Heart left ventricle (tissue), 16 donors: ENCODE measurements at regions not wholly inside any gene's neighbourhood (a gene's known extent, or its start where the extent isn't known, plus 50 kb on each side); places are given as distances from the start of the nearest gene placed in this dataset.

ENCODE experiments used
- ATAC-seq, 4 donors: fragments of 200-7000 bp; cut with Tn5 transposase; one replicate each; pipeline ENCODE4 v1.9.1; 2020 to 2022; ENCODE audit warnings: moderate library complexity in 4 of 4, mild to moderate bottlenecking in 3 of 4, moderate number of reproducible peaks in 1 of 4
- DNase-seq, 5 donors: peaks; one replicate each; pipeline ENCODE4 v3.0.0-alpha.2; 2020
- H3K27ac ChIP-seq, 12 donors: fragments of 200-600 bp; sonication (generic) in 4 of 12; one replicate each; pipeline versions ENCODE4 v1.5.0 to v1.8.0; 2016 to 2022; ENCODE audit warnings: mild to moderate bottlenecking in 2 of 12
- H3K27me3 ChIP-seq, 9 donors: fragments of 200-600 bp; sonication (generic) in 2 of 9; one replicate each; pipeline versions ENCODE4 v1.5.1 to v1.8.0; 2016 to 2022; ENCODE audit warnings: mild to moderate bottlenecking in 3 of 9
- H3K36me3 ChIP-seq, 9 donors: fragments of 200-600 bp; sonication (generic) in 2 of 9; one replicate each; pipeline versions ENCODE4 v1.5.0 to v1.8.0; 2018 to 2022; ENCODE audit warnings: mild to moderate bottlenecking in 2 of 9
- H3K4me1 ChIP-seq, 12 donors: fragments of 200-600 bp; sonication (generic) in 4 of 12; one replicate each; pipeline versions ENCODE4 v1.5.0 to v1.8.0; 2016 to 2022; ENCODE audit warnings: mild to moderate bottlenecking in 3 of 12
- H3K4me3 ChIP-seq, 12 donors: fragments of 200-600 bp; sonication (generic) in 4 of 12; one replicate each; pipeline versions ENCODE4 v1.5.0 to v1.8.0; 2017 to 2022; ENCODE audit warnings: mild to moderate bottlenecking in 9 of 12, moderate library complexity in 4 of 12
- H3K9me3 ChIP-seq, 12 donors: fragments of 200-600 bp; sonication (generic) in 4 of 12; one replicate each; pipeline versions ENCODE4 v1.5.0 to v1.8.0; 2016 to 2022; ENCODE audit warnings: mild to moderate bottlenecking in 1 of 12
- POLR2A ChIP-seq, 2 donors: fragments of 450-650 bp; IDR thresholded peaks; one replicate each; pipeline ENCODE4 v1.6.1; 2017; ENCODE audit warnings: antibody characterized with exemption in 2 of 2, mild to moderate bottlenecking in 2 of 2, moderate library complexity in 2 of 2
- WGBS, 4 donors: extraction: QIAGEN DNeasy Blood & Tissue Kit in 2 of 4; methylation state at CpG; one replicate each; pipeline versions ENCODE4 v1.1.5 to v1.1.7; 2013 to 2018; 5-methylcytosine and 5-hydroxymethylcytosine counted together
- intact Hi-C, 10 donors: fragments of 100-400 bp; cut with DNase I; formaldehyde crosslinking; loops; one replicate each; pipeline versions ENCODE4 v1.11.1 to v1.14.2; 2022
- TF ChIP-seq, protein P1 (sequence below), 12 donors: fragments of 200-600 bp; sonication (generic) in 4 of 12; IDR thresholded peaks; one replicate each; pipeline versions ENCODE4 v1.5.0 to v1.8.0; 2018 to 2022; ENCODE audit warnings: antibody characterized with exemption in 12 of 12, mild to moderate bottlenecking in 5 of 12
- donor health status: ischemic (EF 13 %, LVEDD 7.1; RV severe dilation, severe dysfunction).
- donor health status: healthy with polysubstance abuse.
- donor health status: DM: no; HTN: yes; CAD: no.
- donor health status: DM: no; HTN: no; CAD: no.
- donor health status: ischemic (EF 25% LVEDD 6.9; RV normal size, moderate dysfunction).
- donor health status: ischemic (EF 25% LVEDD 5.7; RV mildly dilated, moderate dysfunction).
- donor health status: healthy.
- donor health status: DM: yes; HTN: yes; CAD: no.
- donor health status: ischemic (EF 35%, LVEDD 5.7; RV mildly dilated, moderate dysfunction).
- donor health status: nonischemic (EF 11% LVEDD 7.7; RV severe dilation, severe dysfunction).
- donor health status: DM: yes; HTN: yes; CAD: no.
- donor health status: PGD.
- donor health status: ischemic (EF 29% LVEDD 5.4; RV normal size, mild dysfunction).
- donor health status: nonischemic (EF 23%, LVEDD 6.1; RV moderate dilation, normal function).

DNA sequence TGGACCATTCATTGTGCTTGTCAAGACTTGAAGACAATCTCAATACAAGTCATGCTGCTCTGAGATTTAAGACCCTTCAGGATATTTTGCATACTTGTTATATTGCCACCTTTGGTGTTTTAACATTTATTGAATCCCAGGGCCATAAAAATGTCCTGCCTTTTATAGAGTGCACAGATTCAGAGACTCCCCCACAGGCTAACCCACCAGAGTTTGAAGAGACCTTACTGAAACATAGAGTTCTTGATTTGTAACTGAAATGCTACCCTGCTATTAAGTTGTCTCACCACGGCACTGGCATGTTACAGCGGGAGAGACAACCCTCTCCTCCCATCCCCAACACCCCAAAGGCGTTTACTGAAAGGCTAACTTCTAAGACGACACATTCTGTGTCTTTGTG lies 313.9 kb upstream of the USP24 start:
- TF ChIP-seq, protein P1, sequence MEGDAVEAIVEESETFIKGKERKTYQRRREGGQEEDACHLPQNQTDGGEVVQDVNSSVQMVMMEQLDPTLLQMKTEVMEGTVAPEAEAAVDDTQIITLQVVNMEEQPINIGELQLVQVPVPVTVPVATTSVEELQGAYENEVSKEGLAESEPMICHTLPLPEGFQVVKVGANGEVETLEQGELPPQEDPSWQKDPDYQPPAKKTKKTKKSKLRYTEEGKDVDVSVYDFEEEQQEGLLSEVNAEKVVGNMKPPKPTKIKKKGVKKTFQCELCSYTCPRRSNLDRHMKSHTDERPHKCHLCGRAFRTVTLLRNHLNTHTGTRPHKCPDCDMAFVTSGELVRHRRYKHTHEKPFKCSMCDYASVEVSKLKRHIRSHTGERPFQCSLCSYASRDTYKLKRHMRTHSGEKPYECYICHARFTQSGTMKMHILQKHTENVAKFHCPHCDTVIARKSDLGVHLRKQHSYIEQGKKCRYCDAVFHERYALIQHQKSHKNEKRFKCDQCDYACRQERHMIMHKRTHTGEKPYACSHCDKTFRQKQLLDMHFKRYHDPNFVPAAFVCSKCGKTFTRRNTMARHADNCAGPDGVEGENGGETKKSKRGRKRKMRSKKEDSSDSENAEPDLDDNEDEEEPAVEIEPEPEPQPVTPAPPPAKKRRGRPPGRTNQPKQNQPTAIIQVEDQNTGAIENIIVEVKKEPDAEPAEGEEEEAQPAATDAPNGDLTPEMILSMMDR (IDR thresholded peaks at IDR 0.05), result no peak
- TF ChIP-seq POLR2A (IDR thresholded peaks at IDR 0.05), result no peak
- peaks cover 0 to 3% (median 0%) of the 10 kb centered on the region in 9 donors for H3K27me3 ChIP-seq
- WGBS, 4 donors, result 93 to 97% (median 94%) methylated on average over 4 of the region's 4 CpGs
- no peak overlapping the region for H3K4me3 ChIP-seq
- H3K4me1 ChIP-seq, result no peaks in the 10 kb centered on the region
- no peak for DNase-seq
- H3K27ac ChIP-seq, result no peak overlapping the region
- no peaks in the 10 kb centered on the region for H3K9me3 ChIP-seq
- ATAC-seq, result no peak
- no peaks in the 10 kb centered on the region for H3K36me3 ChIP-seq
- intact Hi-C loops, result no loop called here

DNA sequence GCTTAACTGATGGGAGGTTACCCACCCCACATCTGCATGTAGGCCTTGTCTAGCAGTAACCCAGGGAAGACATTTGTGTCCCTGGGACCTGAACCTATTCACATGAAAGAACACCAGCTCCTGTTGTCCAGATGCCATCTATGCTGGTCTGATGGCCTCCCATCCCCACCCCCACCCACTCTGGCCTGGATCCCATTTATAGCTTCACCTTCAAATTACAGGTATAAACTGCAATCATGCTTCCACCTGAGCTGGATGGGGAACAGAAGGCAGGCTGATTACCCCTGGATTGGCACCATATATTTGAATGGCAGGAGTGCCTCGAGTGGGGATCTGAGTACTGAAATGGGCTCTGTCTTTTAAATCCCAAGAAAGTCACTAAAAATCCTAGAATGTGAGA lies 312.7 kb upstream of the USP24 start:
- H3K36me3 ChIP-seq, result no peaks in the 10 kb centered on the region
- H3K27me3 ChIP-seq, result peaks cover 0 to 1% (median 0%) of the 10 kb centered on the region in 9 donors
- H3K27ac ChIP-seq, result no peak overlapping the region
- ATAC-seq, result no peak
- 77 to 100% (median 88%) methylated on average over 1 of the region's 1 CpG for WGBS, 4 donors
- H3K4me1 ChIP-seq, result no peaks in the 10 kb centered on the region
- intact Hi-C loops, result no loop called here
- H3K4me3 ChIP-seq, result no peak overlapping the region
- H3K9me3 ChIP-seq, result no peaks in the 10 kb centered on the region
- no peak for DNase-seq
- no peak for TF ChIP-seq POLR2A (IDR thresholded peaks at IDR 0.05)

DNA sequence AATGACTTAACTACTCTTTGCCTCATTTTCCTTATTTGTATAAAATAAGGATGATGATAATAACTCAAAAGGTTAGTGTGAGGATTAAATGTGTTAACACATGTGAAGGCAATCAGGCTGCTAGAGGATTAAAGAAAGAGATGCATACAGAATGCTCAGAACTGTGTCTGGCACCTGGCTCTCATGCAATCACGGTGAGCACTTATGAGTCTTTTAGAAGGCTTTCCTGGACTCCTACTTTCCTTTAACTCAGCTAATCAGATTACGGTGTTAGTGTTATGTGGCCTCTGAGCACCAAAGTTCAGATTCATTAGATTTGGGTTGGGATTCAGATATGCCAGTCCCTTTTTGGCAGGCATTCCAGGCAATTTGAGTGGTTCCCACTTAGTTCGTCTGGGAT lies 311.6 kb upstream of the USP24 start:
- no peak for DNase-seq
- no peak overlapping the region for H3K4me3 ChIP-seq
- intact Hi-C loops, result no loop called here
- no peak overlapping the region for H3K27ac ChIP-seq
- no peaks in the 10 kb centered on the region for H3K27me3 ChIP-seq
- WGBS, 4 donors, result 67 to 85% (median 75%) methylated on average over 3 of the region's 3 CpGs
- ATAC-seq, result no peak
- no peak for TF ChIP-seq POLR2A (IDR thresholded peaks at IDR 0.05)
- TF ChIP-seq, protein P1 (IDR thresholded peaks at IDR 0.05), result no peak
- no peaks in the 10 kb centered on the region for H3K36me3 ChIP-seq
- H3K4me1 ChIP-seq, result no peaks in the 10 kb centered on the region
- H3K9me3 ChIP-seq, result no peaks in the 10 kb centered on the region

DNA sequence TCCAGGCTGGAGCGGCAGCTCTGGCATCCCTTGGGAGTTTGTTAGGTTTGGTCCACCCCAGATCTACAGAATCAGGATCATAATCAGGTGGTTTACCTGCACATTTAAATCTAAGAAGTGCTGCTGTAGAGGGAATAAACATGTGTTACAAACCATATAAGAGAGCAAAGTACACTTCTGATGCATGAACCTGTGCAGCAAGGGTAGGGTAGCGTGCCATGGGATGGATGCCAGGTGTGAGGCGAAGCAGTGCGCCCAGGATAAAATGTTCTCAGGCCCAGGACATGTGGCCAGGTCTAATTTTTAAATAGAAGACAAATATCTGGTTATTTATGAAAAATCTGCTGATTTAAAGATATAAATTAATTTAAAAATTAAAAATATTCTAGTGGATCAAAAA lies 308.8 kb upstream of the USP24 start:
- ATAC-seq (no peak), DNase-seq (no peak)
- no peaks in the 10 kb centered on the region for H3K9me3 ChIP-seq
- no peak overlapping the region for H3K27ac ChIP-seq
- no peaks in the 10 kb centered on the region for H3K27me3 ChIP-seq
- 93 to 97% (median 96%) methylated on average over 4 of the region's 4 CpGs for WGBS, 4 donors
- intact Hi-C loops, result no loop called here
- H3K4me3 ChIP-seq, result no peak overlapping the region
- H3K4me1 ChIP-seq, result no peaks in the 10 kb centered on the region
- TF ChIP-seq POLR2A (IDR thresholded peaks at IDR 0.05), result no peak
- TF ChIP-seq, protein P1 (IDR thresholded peaks at IDR 0.05), result no peak
- no peaks in the 10 kb centered on the region for H3K36me3 ChIP-seq

DNA sequence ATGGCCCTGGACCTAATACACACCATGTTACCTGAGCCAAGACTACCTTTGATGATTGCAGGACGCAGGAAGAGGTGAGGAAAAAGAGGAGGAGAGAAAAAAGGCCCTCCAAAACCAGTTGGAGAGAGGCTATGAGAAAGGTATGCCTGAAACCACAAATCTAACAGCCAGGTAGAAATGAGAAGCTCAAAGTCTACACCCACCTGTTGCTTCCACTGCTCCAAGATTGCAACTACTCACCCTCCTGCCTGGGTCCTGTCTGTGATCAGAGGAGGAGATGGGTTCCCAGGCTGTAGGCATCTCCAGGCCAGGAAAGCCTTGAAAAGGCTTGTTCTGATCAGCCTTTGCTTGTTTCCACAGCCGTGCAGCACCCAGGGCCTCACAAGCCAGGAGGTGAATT lies 307.8 kb upstream of the USP24 start:
- Histone ChIP-seq H3K27me3 (no peaks in the 10 kb centered on the region), H3K36me3 (no peaks in the 10 kb centered on the region), H3K27ac (no peak overlapping the region), H3K4me3 (no peak overlapping the region), H3K9me3 (no peaks in the 10 kb centered on the region), H3K4me1 (no peaks in the 10 kb centered on the region)
- 69 to 92% (median 83%) methylated on average over 2 of the region's 2 CpGs for WGBS, 4 donors
- DNase-seq (no peak), ATAC-seq (no peak)
- intact Hi-C loops, result no loop called here
- TF ChIP-seq POLR2A (IDR thresholded peaks at IDR 0.05), result no peak
- TF ChIP-seq, protein P1 (IDR thresholded peaks at IDR 0.05), result no peak
